GM23248 (cell line): ENCODE measurements at regions not wholly inside any gene's neighbourhood (a gene's known extent, or its start where the extent isn't known, plus 50 kb on each side); places are given as distances from the start of the nearest gene placed in this dataset.

ENCODE experiments used
- DNase-seq: peaks from one replicate; pipeline ENCODE4 v3.0.0-alpha.2; 2015
- H2AFZ ChIP-seq: fragments of 200-600 bp; sonication (generic); 2 replicates; pipeline ENCODE4 v1.6.1; 2016; ENCODE audit warnings: antibody characterized with exemption
- H3F3A ChIP-seq: fragments of 200-600 bp; sonication (generic); 2 replicates; pipeline ENCODE4 v1.6.1; 2016; ENCODE audit warnings: mild to moderate bottlenecking, antibody characterized with exemption, mixed run types; ENCODE audit not compliant: insufficient read depth
- H3K27ac ChIP-seq: fragments of 200-600 bp; sonication (generic); 2 replicates; pipeline ENCODE4 v1.5.1; 2016; ENCODE audit warnings: mild to moderate bottlenecking
- H3K27me3 ChIP-seq: fragments of 200-600 bp; sonication (generic); replicated peaks from 2 replicates; pipeline ENCODE4 v1.6.1; 2016; ENCODE audit warnings: mild to moderate bottlenecking; ENCODE audit not compliant: insufficient read depth
- H3K36me3 ChIP-seq: fragments of 200-600 bp; sonication (generic); 2 replicates; pipeline ENCODE4 v1.6.1; 2016; ENCODE audit warnings: low read depth, mild to moderate bottlenecking
- H3K4me1 ChIP-seq: fragments of 200-600 bp; sonication (generic); 2 replicates; pipeline ENCODE4 v1.6.1; 2016; ENCODE audit warnings: mild to moderate bottlenecking; ENCODE audit not compliant: insufficient read depth
- H3K4me2 ChIP-seq: fragments of 200-600 bp; sonication (generic); one replicate; pipeline ENCODE4 v1.6.1; 2016; ENCODE audit warnings: mild to moderate bottlenecking; ENCODE audit not compliant: unreplicated experiment
- H3K4me3 ChIP-seq: fragments of 200-600 bp; sonication (generic); 2 replicates; pipeline ENCODE4 v1.5.1; 2016; ENCODE audit warnings: mild to moderate bottlenecking
- H3K79me2 ChIP-seq: fragments of 200-600 bp; sonication (generic); 2 replicates; pipeline ENCODE4 v1.6.1; 2016; ENCODE audit warnings: mild to moderate bottlenecking; ENCODE audit not compliant: insufficient read depth
- H3K9ac ChIP-seq: fragments of 200-600 bp; sonication (generic); 2 replicates; pipeline ENCODE4 v1.6.1; 2016; ENCODE audit warnings: mild to moderate bottlenecking
- H3K9me2 ChIP-seq: fragments of 200-600 bp; sonication (generic); 2 replicates; pipeline ENCODE4 v1.6.1; 2016; ENCODE audit warnings: mixed run types, mild to moderate bottlenecking, moderate library complexity; ENCODE audit not compliant: insufficient read depth
- H3K9me3 ChIP-seq: fragments of 200-600 bp; sonication (generic); one replicate; pipeline ENCODE4 v1.6.1; 2017; ENCODE audit warnings: low read depth
- H4K20me1 ChIP-seq: fragments of 200-600 bp; sonication (generic); 2 replicates; pipeline ENCODE4 v1.6.0; 2016; ENCODE audit not compliant: insufficient read depth
- EZH2 ChIP-seq: fragments of 200-600 bp; sonication (generic); IDR thresholded peaks from 2 replicates; pipeline ENCODE4 v1.6.1; 2018; ENCODE audit warnings: antibody characterized with exemption, mild to moderate bottlenecking; ENCODE audit not compliant: insufficient read depth, poor library complexity, severe bottlenecking
- EZH2phosphoT487 ChIP-seq: fragments of 200-600 bp; sonication (generic); IDR thresholded peaks from 2 replicates; pipeline ENCODE4 v1.6.1; 2018; ENCODE audit warnings: antibody characterized with exemption, moderate library complexity, mild to moderate bottlenecking, low read depth; ENCODE audit not compliant: insufficient read depth
- WGBS, 2 experiments: methylation state at CpG; one replicate each; pipeline ENCODE4 v1.1.6; 2015 to 2017; ENCODE audit warnings: low lambda C conversion rate in 2 of 2, low coverage in 1 of 2; ENCODE audit errors: missing lambda C conversion rate in 2 of 2; 5-methylcytosine and 5-hydroxymethylcytosine counted together
- in situ Hi-C: fragments of 300-500 bp; cut with MboI; formaldehyde crosslinking; loops from 2 replicates; pipeline ENCODE4 v1.15.0; 2020

- H3K27me3 ChIP-seq = no peaks in the 10 kb centered on the region
- H2AFZ ChIP-seq = no peak overlapping the region
- TF ChIP-seq EZH2 (no peak), EZH2phosphoT487 (no peak)
- H3K79me2 ChIP-seq = no peaks in the 10 kb centered on the region
- H3K4me2 ChIP-seq = no peak overlapping the region
- no peak for DNase-seq
- no peaks in the 10 kb centered on the region for H4K20me1 ChIP-seq
- H3K9me2 ChIP-seq = no peaks in the 10 kb centered on the region
- H3K4me1 ChIP-seq = 0 out of 2 replicates have a peak, but pooled peaks cover 15% of the 10 kb centered on the region
- H3F3A ChIP-seq = no peaks in the 10 kb centered on the region
- in situ Hi-C loops = no loop called here
- H3K9ac ChIP-seq = no peak overlapping the region
- H3K4me3 ChIP-seq = no peak overlapping the region
- 76 to 80% methylated on average over 9 of the region's 9 CpGs for WGBS, 2 experiments
- H3K36me3 ChIP-seq = no peaks in the 10 kb centered on the region
- no peaks in the 10 kb centered on the region for H3K9me3 ChIP-seq
- no peak overlapping the region for H3K27ac ChIP-seq
These were observed 256.2 kb upstream of the ZNF32 start for GRCh38 chr10:43904844-43905243.

GRCh38 chr10:43904301-43904700 lies 255.6 kb upstream of the ZNF32 start:
- Histone ChIP-seq H3K27ac (no peak overlapping the region), H3K4me3 (no peak overlapping the region), H3K4me2 (no peak overlapping the region), H3F3A (no peaks in the 10 kb centered on the region), H3K9ac (no peak overlapping the region), H3K9me2 (no peaks in the 10 kb centered on the region), H4K20me1 (no peaks in the 10 kb centered on the region), H3K79me2 (no peaks in the 10 kb centered on the region), H3K4me1 (peaks cover 18% of the 10 kb centered on the region; the same call in 1 of the 2 replicates), H3K9me3 (no peaks in the 10 kb centered on the region), H2AFZ (no peak overlapping the region), H3K36me3 (no peaks in the 10 kb centered on the region), H3K27me3 (no peaks in the 10 kb centered on the region)
- in situ Hi-C loops = no loop called here
- 98% methylated on average over 6 to 7 of the region's 7 CpGs for WGBS, 2 experiments
- no peak for TF ChIP-seq EZH2
- TF ChIP-seq EZH2phosphoT487 = no peak
- no peak for DNase-seq

- H2AFZ ChIP-seq = no peak overlapping the region
- WGBS, 2 experiments = 87 to 89% methylated on average over 7 of the region's 7 CpGs
- no peak for DNase-seq
- no peak overlapping the region for H3K27ac ChIP-seq
- in situ Hi-C loops = no loop called here
- H3K9me3 ChIP-seq = no peaks in the 10 kb centered on the region
- no peak overlapping the region for H3K4me2 ChIP-seq
- no peaks in the 10 kb centered on the region for H3K79me2 ChIP-seq
- H3F3A ChIP-seq = no peaks in the 10 kb centered on the region
- TF ChIP-seq EZH2 = no peak
- no peak for TF ChIP-seq EZH2phosphoT487
- H3K27me3 ChIP-seq = no peaks in the 10 kb centered on the region
- no peaks in the 10 kb centered on the region for H3K9me2 ChIP-seq
- H3K36me3 ChIP-seq = no peaks in the 10 kb centered on the region
- peaks cover 18% of the 10 kb centered on the region; the same call in 1 of the 2 replicates for H3K4me1 ChIP-seq
- no peak overlapping the region for H3K4me3 ChIP-seq
- H4K20me1 ChIP-seq = no peaks in the 10 kb centered on the region
- no peak overlapping the region for H3K9ac ChIP-seq
These were observed 254.8 kb upstream of the ZNF32 start for GRCh38 chr10:43903451-43903850.

- Histone ChIP-seq H3K4me2 (no peak overlapping the region), H3K27me3 (no peaks in the 10 kb centered on the region)
- WGBS, 2 experiments = 93 to 97% methylated on average over 4 of the region's 4 CpGs
These were observed 254.2 kb upstream of the ZNF32 start for GRCh38 chr10:43902842-43903241.

More at GRCh38 chr10:43902842-43903241, 254.2 kb upstream of the ZNF32 start:
- Histone ChIP-seq H3F3A (no peaks in the 10 kb centered on the region), H3K4me1 (peaks cover 18% of the 10 kb centered on the region; the same call in 1 of the 2 replicates), H3K79me2 (no peaks in the 10 kb centered on the region), H3K9ac (no peak overlapping the region), H4K20me1 (no peaks in the 10 kb centered on the region), H3K27ac (no peak overlapping the region), H3K4me3 (no peak overlapping the region), H3K9me2 (no peaks in the 10 kb centered on the region), H2AFZ (no peak overlapping the region), H3K36me3 (no peaks in the 10 kb centered on the region), H3K9me3 (no peaks in the 10 kb centered on the region)
- in situ Hi-C loops = no loop called here
- no peak for DNase-seq
- TF ChIP-seq EZH2 (no peak), EZH2phosphoT487 (no peak)
